GM19035 (cell line): ENCODE measurements at regions not wholly inside any gene's neighbourhood (a gene's known extent, or its start where the extent isn't known, plus 50 kb on each side); places are given as distances from the start of the nearest gene placed in this dataset.

Experiments used
- ATAC-seq: cut with Tn5 transposase; IDR thresholded peaks from one replicate; pipeline ENCODE4 v1.9.1; 2021; ENCODE audit not compliant: unreplicated experiment

GRCh38 chr14:71588576-71589215, 343.5 kb upstream of the RGS6 start:
- no peak for ATAC-seq

- ATAC-seq: no peak
These were observed 342.6 kb upstream of the RGS6 start for GRCh38 chr14:71589609-71590008.

- no peak for ATAC-seq
These were observed 342.1 kb upstream of the RGS6 start for GRCh38 chr14:71590131-71590530.

- ATAC-seq: no peak
These were observed 341.0 kb upstream of the RGS6 start for GRCh38 chr14:71591231-71591630.

GRCh38 chr14:71591929-71592328, 340.3 kb upstream of the RGS6 start:
- no peak for ATAC-seq

GRCh38 chr14:71592361-71592760, 339.9 kb upstream of the RGS6 start:
- no peak for ATAC-seq

- no peak for ATAC-seq
These were observed 338.3 kb upstream of the RGS6 start for GRCh38 chr14:71593966-71594365.

GRCh38 chr14:71594821-71595220, 337.4 kb upstream of the RGS6 start:
- ATAC-seq: no peak

- ATAC-seq: no peak
These were observed 336.8 kb upstream of the RGS6 start for GRCh38 chr14:71595441-71595840.

- ATAC-seq: peak; percentile 29
These were observed 334.8 kb upstream of the RGS6 start for GRCh38 chr14:71597287-71597920.

GRCh38 chr14:71597955-71598660, 334.1 kb upstream of the RGS6 start:
- peak; percentile 72 for ATAC-seq

- no peak for ATAC-seq
These were observed 331.9 kb upstream of the RGS6 start for GRCh38 chr14:71600309-71600708.

GRCh38 chr14:71602524-71602923, 329.7 kb upstream of the RGS6 start:
- ATAC-seq: no peak

GRCh38 chr14:71604231-71604630, 328.0 kb upstream of the RGS6 start:
- no peak for ATAC-seq

- no peak for ATAC-seq
These were observed 326.2 kb upstream of the RGS6 start for GRCh38 chr14:71606064-71606463.

- no peak for ATAC-seq
These were observed 325.7 kb upstream of the RGS6 start for GRCh38 chr14:71606575-71606974.

GRCh38 chr14:71607056-71607455, 325.2 kb upstream of the RGS6 start:
- no peak for ATAC-seq

GRCh38 chr14:71610149-71610548, 322.1 kb upstream of the RGS6 start:
- ATAC-seq: no peak

- no peak for ATAC-seq
These were observed 321.4 kb upstream of the RGS6 start for GRCh38 chr14:71610797-71611196.

GRCh38 chr14:71613168-71613567, 319.1 kb upstream of the RGS6 start:
- ATAC-seq: no peak

GRCh38 chr14:71616013-71616412, 316.2 kb upstream of the RGS6 start:
- ATAC-seq: no peak

- no peak for ATAC-seq
These were observed 314.2 kb upstream of the RGS6 start for GRCh38 chr14:71618047-71618446.
